Tibial nerve (tissue), 4 donors: ENCODE measurements at regions not wholly inside any gene's neighbourhood (a gene's known extent, or its start where the extent isn't known, plus 50 kb on each side); places are given as distances from the start of the nearest gene placed in this dataset.

Experiments
- DNase-seq, 2 donors: peaks; one replicate each; pipeline ENCODE4 v3.0.0-alpha.2; 2019; ENCODE audit warnings: low spot score in 2 of 2
- H3K27ac ChIP-seq, 4 donors: fragments of 200-600 bp; sonication (generic) in 3 of 4; one replicate each; pipeline ENCODE4 v1.5.1; 2017 to 2019; ENCODE audit warnings: mild to moderate bottlenecking in 1 of 4
- H3K27me3 ChIP-seq, 2 donors: fragments of 200-600 bp; sonication (generic) in 1 of 2; one replicate each; pipeline versions ENCODE4 v1.5.1 to v1.6.0; 2017 to 2019
- H3K36me3 ChIP-seq, 3 donors: fragments of 200-600 bp; sonication (generic); one replicate each; pipeline ENCODE4 v1.5.1; 2018 to 2019
- H3K4me1 ChIP-seq, 4 donors: fragments of 200-600 bp; sonication (generic) in 3 of 4; one replicate each; pipeline ENCODE4 v1.5.1; 2017 to 2019
- H3K4me3 ChIP-seq, 4 donors: fragments of 200-600 bp; sonication (generic) in 3 of 4; one replicate each; pipeline ENCODE4 v1.5.1; 2017 to 2019; ENCODE audit warnings: mild to moderate bottlenecking in 1 of 4, moderate library complexity in 1 of 4
- H3K9me3 ChIP-seq, 4 donors: fragments of 200-600 bp; sonication (generic) in 3 of 4; one replicate each; pipeline ENCODE4 v1.5.1; 2017 to 2019
- EP300 ChIP-seq, 2 donors: sonication (generic); formaldehyde crosslinking; IDR thresholded peaks; one replicate each; pipeline ENCODE4 v1.6.1; 2017; ENCODE audit warnings: antibody characterized with exemption in 2 of 2, mild to moderate bottlenecking in 1 of 2
- POLR2A ChIP-seq, 2 donors: fragments of 450-650 bp; IDR thresholded peaks; one replicate each; pipeline ENCODE4 v1.6.1; 2017; ENCODE audit warnings: antibody characterized with exemption in 2 of 2, mild to moderate bottlenecking in 2 of 2, moderate library complexity in 2 of 2
- WGBS, 2 donors: methylation state at CpG; one replicate each; pipeline ENCODE4 v1.1.5; 2018; 5-methylcytosine and 5-hydroxymethylcytosine counted together
- TF ChIP-seq, protein P1 (sequence below), 5 experiments: fragments of 200-600 bp in 3 of 5; fragments of 450-650 bp in 2 of 5; sonication (generic) in 3 of 5; IDR thresholded peaks; one replicate each; pipeline ENCODE4 v1.5.1; 2016 to 2019; ENCODE audit warnings: antibody characterized with exemption in 5 of 5, mild to moderate bottlenecking in 3 of 5, moderate library complexity in 2 of 5

DNA sequence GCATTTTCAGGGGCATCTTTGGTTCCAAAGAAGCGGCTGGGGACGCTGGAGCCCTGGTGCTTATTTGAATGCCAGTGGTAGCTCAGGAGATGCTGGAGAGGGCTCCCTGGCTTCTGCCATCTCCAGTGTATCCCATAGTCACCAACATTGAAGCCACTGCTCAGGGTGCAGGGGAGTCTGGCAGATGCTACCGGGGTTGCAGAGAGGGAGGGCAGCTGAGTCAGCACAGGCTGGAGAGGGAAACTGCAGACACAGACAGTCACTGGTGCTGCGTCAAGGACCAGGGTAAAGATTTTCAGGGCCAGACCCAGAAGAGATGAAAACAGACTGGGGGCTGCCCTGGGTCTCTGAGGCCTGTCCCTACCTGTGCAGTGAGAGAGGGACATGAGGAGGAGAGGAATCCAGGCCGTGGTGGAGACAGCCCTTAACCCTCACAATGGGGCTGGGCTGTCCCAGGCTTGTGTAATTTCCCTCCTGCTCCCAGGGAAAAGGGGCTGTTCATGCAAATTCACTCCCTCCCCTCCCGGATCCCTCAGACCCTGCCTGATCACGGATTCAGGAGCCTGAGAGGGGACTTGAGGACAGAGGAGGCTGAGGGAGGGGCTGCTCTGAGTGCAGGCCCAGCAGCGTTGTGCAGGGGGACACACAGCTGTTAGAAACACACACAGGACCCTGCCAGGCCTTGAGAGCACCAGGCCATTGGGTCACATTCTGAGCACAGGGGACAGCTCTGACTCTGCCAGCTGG lies 126.9 kb upstream of the GRK3 start:
- Histone ChIP-seq H3K27ac (no peak overlapping the region), H3K36me3 (no peaks in the 10 kb centered on the region), H3K4me3 (no peak overlapping the region), H3K9me3 (no peaks in the 10 kb centered on the region), H3K4me1 (no peaks in the 10 kb centered on the region), H3K27me3 (no peaks in the 10 kb centered on the region)
- no peak for DNase-seq
- WGBS, 2 donors, result 47% methylated on average over 8 of the region's 8 CpGs
- TF ChIP-seq EP300 (IDR thresholded peaks at IDR 0.05), result no peak

DNA sequence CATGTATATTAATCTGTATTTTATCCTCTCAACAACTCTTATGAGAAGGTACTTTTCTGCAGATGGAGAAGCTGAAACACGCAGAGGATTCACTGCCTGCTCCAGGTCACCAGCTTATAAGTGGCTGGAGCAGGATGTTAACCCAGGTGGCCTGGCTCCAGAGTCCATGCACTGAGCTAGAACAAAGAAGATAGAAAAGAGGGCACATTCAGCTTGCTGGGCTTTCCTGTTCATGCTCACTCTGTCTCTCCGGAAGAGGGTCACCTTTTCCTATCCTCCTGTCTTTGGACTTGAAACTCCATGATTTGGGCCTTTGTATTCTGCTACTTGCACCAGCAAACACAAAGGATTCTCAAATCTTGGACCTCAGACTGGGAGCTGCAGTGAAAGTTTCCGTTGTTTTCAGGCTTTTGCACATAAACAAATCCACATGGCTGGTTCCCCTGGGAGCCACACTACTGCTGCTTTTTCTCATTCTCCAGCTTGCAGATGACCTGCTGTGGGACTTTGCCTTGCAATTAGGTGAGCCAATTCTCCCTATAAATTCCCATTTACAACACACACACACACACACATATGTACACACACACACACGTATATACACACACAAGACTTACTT lies 117.3 kb upstream of the GRK3 start:
- DNase-seq, result no peak
- no peak for TF ChIP-seq EP300 (IDR thresholded peaks at IDR 0.05)
- TF ChIP-seq, protein P1, sequence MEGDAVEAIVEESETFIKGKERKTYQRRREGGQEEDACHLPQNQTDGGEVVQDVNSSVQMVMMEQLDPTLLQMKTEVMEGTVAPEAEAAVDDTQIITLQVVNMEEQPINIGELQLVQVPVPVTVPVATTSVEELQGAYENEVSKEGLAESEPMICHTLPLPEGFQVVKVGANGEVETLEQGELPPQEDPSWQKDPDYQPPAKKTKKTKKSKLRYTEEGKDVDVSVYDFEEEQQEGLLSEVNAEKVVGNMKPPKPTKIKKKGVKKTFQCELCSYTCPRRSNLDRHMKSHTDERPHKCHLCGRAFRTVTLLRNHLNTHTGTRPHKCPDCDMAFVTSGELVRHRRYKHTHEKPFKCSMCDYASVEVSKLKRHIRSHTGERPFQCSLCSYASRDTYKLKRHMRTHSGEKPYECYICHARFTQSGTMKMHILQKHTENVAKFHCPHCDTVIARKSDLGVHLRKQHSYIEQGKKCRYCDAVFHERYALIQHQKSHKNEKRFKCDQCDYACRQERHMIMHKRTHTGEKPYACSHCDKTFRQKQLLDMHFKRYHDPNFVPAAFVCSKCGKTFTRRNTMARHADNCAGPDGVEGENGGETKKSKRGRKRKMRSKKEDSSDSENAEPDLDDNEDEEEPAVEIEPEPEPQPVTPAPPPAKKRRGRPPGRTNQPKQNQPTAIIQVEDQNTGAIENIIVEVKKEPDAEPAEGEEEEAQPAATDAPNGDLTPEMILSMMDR (IDR thresholded peaks at IDR 0.05), result no peak
- TF ChIP-seq POLR2A (IDR thresholded peaks at IDR 0.05), result no peak

DNA sequence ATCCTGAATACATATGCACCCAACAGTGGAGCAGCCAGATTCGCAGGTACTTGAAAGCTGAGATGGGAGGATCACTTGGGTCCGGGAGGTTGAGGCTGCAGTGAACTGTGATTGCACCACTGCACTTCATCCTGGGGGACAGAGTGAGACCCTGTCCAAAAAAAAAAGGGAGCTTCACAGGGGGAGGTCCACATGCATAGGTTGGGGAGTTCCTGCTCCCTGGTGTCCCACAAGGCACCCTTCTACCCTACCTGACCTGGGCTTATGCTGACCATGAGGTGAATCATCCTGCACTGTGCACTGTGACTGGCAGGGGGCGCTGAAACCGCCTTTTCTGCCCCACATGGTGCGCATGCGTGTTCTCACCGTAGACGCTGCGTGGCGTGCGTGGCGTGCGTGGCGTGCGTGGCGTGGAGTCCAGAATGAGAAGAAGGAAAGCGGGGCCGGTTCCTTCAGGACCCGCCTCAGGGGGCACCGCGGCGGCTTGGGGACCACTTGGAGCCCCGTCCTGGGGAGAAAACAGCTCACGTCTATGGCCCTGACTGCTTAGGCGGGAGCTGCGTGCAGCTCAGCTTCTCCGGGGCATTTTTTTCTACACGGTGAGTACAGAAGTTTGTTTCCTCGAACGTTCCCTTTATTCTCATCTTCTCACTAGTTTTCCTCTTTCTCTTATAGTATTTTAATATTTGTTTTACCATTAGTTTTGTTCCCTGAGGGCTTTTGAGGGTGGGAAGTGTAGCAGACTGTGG lies 116.6 kb upstream of the GRK3 start:
- no peaks in the 10 kb centered on the region for H3K36me3 ChIP-seq
- peak; percentile 77 to 81 for DNase-seq
- TF ChIP-seq POLR2A (IDR thresholded peaks at IDR 0.05), result no peak
- TF ChIP-seq, protein P1 (IDR thresholded peaks at IDR 0.05), result peak; percentile 92 to 96 (median 95)
- TF ChIP-seq EP300 (IDR thresholded peaks at IDR 0.05), result peak in 1 of 2 donors; percentile 57
- 4 to 6% methylated on average over 29 of the region's 30 CpGs for WGBS, 2 donors
- H3K4me1 ChIP-seq, result peaks cover 0 to 40% (median 22%) of the 10 kb centered on the region in 4 donors
- peak overlapping the region; percentile 67 to 81 (median 75) for H3K4me3 ChIP-seq
- no peaks in the 10 kb centered on the region for H3K9me3 ChIP-seq
- peak overlapping the region; percentile 34 to 84 (median 80) for H3K27ac ChIP-seq
- no peaks in the 10 kb centered on the region for H3K27me3 ChIP-seq

More for the DNA sequence above, 117.3 kb upstream of the GRK3 start:
- Histone ChIP-seq H3K4me1 (peaks cover 0 to 33% (median 21%) of the 10 kb centered on the region in 4 donors), H3K9me3 (no peaks in the 10 kb centered on the region), H3K27me3 (no peaks in the 10 kb centered on the region), H3K4me3 (no peak overlapping the region), H3K36me3 (no peaks in the 10 kb centered on the region), H3K27ac (peak overlapping the region in 1 of 4 donors; percentile 79)
- WGBS, 2 donors, result 17 to 37% methylated on average over 4 of the region's 4 CpGs

DNA sequence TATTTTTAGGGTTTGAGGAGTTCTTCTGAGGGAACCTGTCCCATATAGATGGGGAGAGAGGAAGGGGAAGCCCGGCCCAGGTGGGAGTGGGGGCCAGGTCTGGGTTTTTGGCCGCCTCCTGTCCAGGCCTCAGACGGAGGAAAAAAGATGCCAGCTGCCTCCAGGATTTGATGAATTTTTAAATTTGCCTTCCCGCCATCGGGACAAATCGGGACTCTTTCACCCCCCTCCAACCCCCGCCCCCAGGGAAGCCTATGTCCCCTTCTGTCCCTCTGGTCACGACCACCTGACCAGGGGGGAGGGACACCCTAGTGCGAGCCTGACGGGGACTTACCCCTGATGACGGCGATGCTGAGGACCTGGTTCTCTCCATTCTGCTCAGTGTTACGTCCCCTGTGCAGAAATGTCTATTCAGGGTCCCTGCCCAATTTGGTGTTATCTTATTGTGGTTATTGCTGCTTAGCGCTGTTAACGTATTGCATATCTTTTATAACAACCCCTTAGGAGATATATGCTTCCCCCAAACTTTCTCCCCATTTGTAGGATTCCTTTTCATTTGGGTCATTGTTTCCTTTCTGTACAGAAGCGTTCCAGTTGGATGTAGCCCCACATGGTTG lies 115.9 kb upstream of the GRK3 start:
- Histone ChIP-seq H3K4me3 (peak overlapping the region; percentile 67 to 81 (median 75)), H3K4me1 (peaks cover 0 to 43% (median 22%) of the 10 kb centered on the region in 4 donors), H3K27me3 (no peaks in the 10 kb centered on the region), H3K27ac (peak overlapping the region in 3 of 4 donors; percentile 79 to 84 (median 80)), H3K36me3 (peaks cover 0 to 4% (median 0%) of the 10 kb centered on the region in 3 donors), H3K9me3 (no peaks in the 10 kb centered on the region)
- TF ChIP-seq EP300 (IDR thresholded peaks at IDR 0.05) (no peak), POLR2A (IDR thresholded peaks at IDR 0.05) (no peak)
- TF ChIP-seq, protein P1 (IDR thresholded peaks at IDR 0.05), result no peak
- 1% methylated on average over 15 to 16 of the region's 16 CpGs for WGBS, 2 donors
- DNase-seq, result no peak

DNA sequence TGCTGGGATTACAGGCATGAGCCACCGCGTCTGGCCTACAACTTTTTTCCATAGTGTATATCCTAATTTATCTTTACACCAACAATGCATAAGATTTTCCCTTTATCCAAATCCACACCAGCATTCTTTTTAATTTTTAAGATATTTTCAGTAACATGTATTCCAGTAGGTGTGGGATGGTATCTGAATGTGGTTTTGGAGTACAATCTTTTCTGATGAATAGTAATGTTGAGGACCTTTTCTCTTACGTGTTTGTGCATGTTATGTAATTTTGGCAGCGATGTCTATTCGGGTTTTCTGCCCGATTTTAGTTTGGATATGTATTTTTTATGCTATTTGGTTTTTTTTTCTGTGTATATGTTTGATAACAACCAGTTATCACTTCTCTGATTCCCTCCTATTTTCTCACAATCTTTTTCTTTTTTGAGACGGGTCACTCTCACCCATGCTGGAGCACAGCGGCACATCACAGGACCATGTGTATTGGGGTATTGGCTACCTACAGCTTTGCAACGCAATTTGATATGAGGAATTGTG lies 114.6 kb upstream of the GRK3 start:
- H3K4me3 ChIP-seq, result peak overlapping the region in 1 of 4 donors; percentile 81
- DNase-seq, result no peak
- H3K27me3 ChIP-seq, result no peaks in the 10 kb centered on the region
- no peaks in the 10 kb centered on the region for H3K9me3 ChIP-seq
- H3K27ac ChIP-seq, result no peak overlapping the region
- TF ChIP-seq EP300 (IDR thresholded peaks at IDR 0.05) (no peak), POLR2A (IDR thresholded peaks at IDR 0.05) (no peak)
- TF ChIP-seq, protein P1 (IDR thresholded peaks at IDR 0.05), result no peak
- WGBS, 2 donors, result 77 to 80% methylated on average over 9 of the region's 9 CpGs
- peaks cover 0 to 43% (median 22%) of the 10 kb centered on the region in 4 donors for H3K4me1 ChIP-seq
- peaks cover 0 to 7% (median 0%) of the 10 kb centered on the region in 3 donors for H3K36me3 ChIP-seq
